HEK293T (cell line): ENCODE measurements at regions not wholly inside any gene's neighbourhood (a gene's known extent, or its start where the extent isn't known, plus 50 kb on each side); places are given as distances from the start of the nearest gene placed in this dataset.

Experiments used
- FOXA1 ChIP-seq: fragments of 450-650 bp; IDR thresholded peaks from 2 replicates; pipeline ENCODE4 v1.6.1; 2016; ENCODE audit warnings: mild to moderate bottlenecking
- FOXK2 ChIP-seq: fragments of 450-650 bp; IDR thresholded peaks from 2 replicates; pipeline ENCODE4 v1.6.1; 2016; ENCODE audit warnings: mild to moderate bottlenecking
- FOXM1 ChIP-seq: fragments of 450-650 bp; IDR thresholded peaks from 2 replicates; pipeline ENCODE4 v1.6.1; 2017; ENCODE audit warnings: mild to moderate bottlenecking, borderline replicate concordance
- HDGF ChIP-seq: fragments of 450-650 bp; IDR thresholded peaks from 2 replicates; pipeline ENCODE4 v1.6.1; 2017; ENCODE audit warnings: antibody characterized with exemption, borderline replicate concordance
- L3MBTL2 ChIP-seq: fragments of 450-650 bp; conservative IDR thresholded peaks from 2 replicates; pipeline ENCODE4 v1.6.1; 2016; ENCODE audit warnings: mild to moderate bottlenecking
- PKNOX1 ChIP-seq: fragments of 450-650 bp; IDR thresholded peaks from 2 replicates; pipeline ENCODE4 v1.6.1; 2016
- SP1 ChIP-seq: fragments of 450-650 bp; IDR thresholded peaks from 2 replicates; pipeline ENCODE4 v1.6.1; 2017
- SUZ12 ChIP-seq: fragments of 450-650 bp; IDR thresholded peaks from 2 replicates; pipeline ENCODE4 v1.6.1; 2016; ENCODE audit warnings: mild to moderate bottlenecking
- TARDBP ChIP-seq: fragments of 450-650 bp; IDR thresholded peaks from 2 replicates; pipeline ENCODE4 v1.6.1; 2016

- TF ChIP-seq L3MBTL2 = no peak
- TF ChIP-seq PKNOX1 = no peak
- TF ChIP-seq FOXA1 = no peak
- TF ChIP-seq TARDBP = no peak
- no peak for TF ChIP-seq FOXK2
- no peak for TF ChIP-seq SP1
- TF ChIP-seq SUZ12 = no peak
- no peak for TF ChIP-seq HDGF
- TF ChIP-seq FOXM1 = no peak
These were observed 206.6 kb upstream of the GRIK3 start for GRCh38 chr1:37240897-37241296.
